ENCODE measurements at regions not wholly inside any gene's neighbourhood (a gene's known extent, or its start where the extent isn't known, plus 50 kb on each side); places are given as distances from the start of the nearest gene placed in this dataset.

DNA sequence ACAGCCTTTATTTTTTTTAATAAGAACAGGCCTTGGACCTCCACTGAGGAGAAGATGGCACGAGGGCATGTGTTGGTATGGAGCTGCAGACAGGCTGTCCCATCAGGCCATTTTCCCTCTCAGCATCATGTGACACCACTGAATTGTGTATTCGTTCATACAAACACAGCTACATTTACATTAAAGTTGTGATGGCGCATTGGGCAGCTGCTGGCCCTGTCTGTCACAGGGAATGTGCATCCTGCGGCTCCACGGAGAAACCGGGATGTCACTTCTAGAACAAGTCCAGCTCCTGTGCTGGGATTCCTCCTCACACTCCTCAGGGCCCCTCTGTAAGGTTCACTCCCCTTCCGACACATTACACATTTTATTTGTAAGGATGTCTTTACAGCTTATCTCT is 147.6 kb upstream of the TNR start:
- H2BK120ac ChIP-seq (ENCODE audit: low read depth, low read length, poor library complexity, severe bottlenecking): no peak overlapping the region
- Mint-ChIP-seq H3K4me3 (no peak overlapping the region), H3K4me1 (peaks cover 15 to 16% of the 10 kb centered on the region in 2 experiments), H3K9me3 (no peaks in the 10 kb centered on the region), H3K27me3 (ENCODE audit: low read depth) (peaks cover 99% of the 10 kb centered on the region), H3K27ac (no peak overlapping the region), H3K36me3 (ENCODE audit: insufficient read depth in 1 of 3, low read depth in 3 of 3) (no peaks in the 10 kb centered on the region; a peak in 2 of 7 replicates)
- H3K4ac ChIP-seq (ENCODE audit: low read depth, low read length): no peak overlapping the region
- H4K20me1 ChIP-seq (ENCODE audit: control insufficient read depth, insufficient read depth, insufficient read length): no peaks in the 10 kb centered on the region
- no peak overlapping the region for H3T11ph ChIP-seq (ENCODE audit: low read length)
- no peak overlapping the region for H3K23ac ChIP-seq (ENCODE audit: insufficient read length, low read depth, low read length)
- no peaks in the 10 kb centered on the region for H3K4me1 ChIP-seq (ENCODE audit: insufficient read depth, low read length)
- WGBS (ENCODE audit: extremely low coverage, insufficient read length, low lambda C conversion rate): no CpG with 5 or more reads among the region's 7 CpGs
- H3K9ac ChIP-seq (ENCODE audit: extremely low read depth, insufficient read length, low read length): no peak overlapping the region
- no peak overlapping the region for H4K8ac ChIP-seq (replicated peaks; ENCODE audit: insufficient read length, low read depth, low read length)
- no peak overlapping the region for H4K91ac ChIP-seq (ENCODE audit: insufficient read length, low read depth, low read length)
- no peak overlapping the region for H2BK20ac ChIP-seq (ENCODE audit: low read depth, low read length, poor library complexity, severe bottlenecking)
- H2BK15ac ChIP-seq (ENCODE audit: low read depth, low read length): no peak overlapping the region
- H3K27me3 ChIP-seq (ENCODE audit: insufficient read depth, low read length): peaks cover 39% of the 10 kb centered on the region; the same call in 1 of the 2 replicates
- no peak overlapping the region for H3K4me2 ChIP-seq (ENCODE audit: insufficient read depth, insufficient read length, low read length)
- TF ChIP-seq, protein P1, sequence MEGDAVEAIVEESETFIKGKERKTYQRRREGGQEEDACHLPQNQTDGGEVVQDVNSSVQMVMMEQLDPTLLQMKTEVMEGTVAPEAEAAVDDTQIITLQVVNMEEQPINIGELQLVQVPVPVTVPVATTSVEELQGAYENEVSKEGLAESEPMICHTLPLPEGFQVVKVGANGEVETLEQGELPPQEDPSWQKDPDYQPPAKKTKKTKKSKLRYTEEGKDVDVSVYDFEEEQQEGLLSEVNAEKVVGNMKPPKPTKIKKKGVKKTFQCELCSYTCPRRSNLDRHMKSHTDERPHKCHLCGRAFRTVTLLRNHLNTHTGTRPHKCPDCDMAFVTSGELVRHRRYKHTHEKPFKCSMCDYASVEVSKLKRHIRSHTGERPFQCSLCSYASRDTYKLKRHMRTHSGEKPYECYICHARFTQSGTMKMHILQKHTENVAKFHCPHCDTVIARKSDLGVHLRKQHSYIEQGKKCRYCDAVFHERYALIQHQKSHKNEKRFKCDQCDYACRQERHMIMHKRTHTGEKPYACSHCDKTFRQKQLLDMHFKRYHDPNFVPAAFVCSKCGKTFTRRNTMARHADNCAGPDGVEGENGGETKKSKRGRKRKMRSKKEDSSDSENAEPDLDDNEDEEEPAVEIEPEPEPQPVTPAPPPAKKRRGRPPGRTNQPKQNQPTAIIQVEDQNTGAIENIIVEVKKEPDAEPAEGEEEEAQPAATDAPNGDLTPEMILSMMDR (conservative IDR thresholded peaks at IDR 0.05): no peak
- no peak overlapping the region; the same call in 1 of the 2 replicates for H3K14ac ChIP-seq (ENCODE audit: insufficient read depth, low read length)
- no peak overlapping the region for H2AK5ac ChIP-seq (ENCODE audit: insufficient read length, low read length)
- no peak for DNase-seq
- H3K27ac ChIP-seq (ENCODE audit: insufficient read length, low read depth, low read length): no peak overlapping the region
- H4K5ac ChIP-seq (ENCODE audit: insufficient read length, low read depth, low read length): no peak overlapping the region
- no peaks in the 10 kb centered on the region for H3K79me2 ChIP-seq (ENCODE audit: insufficient read depth, low read length)
- no peaks in the 10 kb centered on the region for H3K79me1 ChIP-seq (ENCODE audit: insufficient read depth, low read depth, low read length, poor library complexity, severe bottlenecking)
- H3K56ac ChIP-seq (ENCODE audit: insufficient read length, low read depth, low read length): no peak overlapping the region
- H3K9me3 ChIP-seq (ENCODE audit: control insufficient read depth, low read depth, low read length): no peaks in the 10 kb centered on the region
- H2BK5ac ChIP-seq (ENCODE audit: insufficient read length, low read length): no peak overlapping the region
- H2BK12ac ChIP-seq (ENCODE audit: insufficient read length, low read depth, low read length): no peak overlapping the region
- H3K23me2 ChIP-seq (ENCODE audit: insufficient read length, low read depth, low read length, poor library complexity, severe bottlenecking): peaks cover 4% of the 10 kb centered on the region
- no peak overlapping the region for H2AFZ ChIP-seq (ENCODE audit: low read length)
- H3K18ac ChIP-seq (ENCODE audit: insufficient read length, low read depth, low read length): no peak overlapping the region

Data from H9 (cell line).